ENCODE measurements at regions not wholly inside any gene's neighbourhood (a gene's known extent, or its start where the extent isn't known, plus 50 kb on each side); places are given as distances from the start of the nearest gene placed in this dataset.

DNA sequence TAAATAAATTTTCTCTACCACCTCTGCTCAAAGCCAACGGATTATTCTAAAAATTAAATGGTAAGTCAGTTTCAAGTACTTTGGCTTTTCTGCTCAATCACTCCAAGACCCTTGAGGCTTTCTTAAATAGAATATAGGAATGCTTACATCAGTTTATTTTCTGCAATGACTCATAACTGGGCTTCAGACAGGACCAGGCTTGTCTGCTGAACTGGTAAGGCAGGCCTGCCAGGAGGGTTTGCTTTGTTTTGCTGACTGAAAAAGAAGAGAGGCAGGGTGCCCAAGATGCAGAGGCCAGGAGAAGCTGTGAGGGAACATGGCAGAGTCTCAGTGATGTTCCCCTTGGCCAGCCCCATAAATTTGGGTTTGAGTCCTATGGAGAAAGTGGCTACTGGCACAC lies 60.3 kb upstream of the EPB41L4A start:
- no peak overlapping the region for H3K4me2 ChIP-seq
- no peaks in the 10 kb centered on the region for H3K9me2 ChIP-seq (replicated peaks; ENCODE audit: insufficient read depth)
- 79% methylated on average over 1 of the region's 1 CpG for WGBS (ENCODE audit: low lambda C conversion rate, missing lambda C conversion rate)
- H4K20me1 ChIP-seq (ENCODE audit: insufficient read depth, poor library complexity, severe bottlenecking), result no peaks in the 10 kb centered on the region
- peak; percentile 34 for DNase-seq (ENCODE audit: low spot score)
- H3K79me2 ChIP-seq, result no peaks in the 10 kb centered on the region
- H2AFZ ChIP-seq, result no peak overlapping the region
- peak overlapping the region; percentile 4 for H3K27ac ChIP-seq
- H3K4me1 ChIP-seq (ENCODE audit: insufficient read depth), result no peaks in the 10 kb centered on the region
- no peaks in the 10 kb centered on the region for H3K36me3 ChIP-seq (replicated peaks; ENCODE audit: insufficient read depth, low read depth)
- H3K27me3 ChIP-seq, result no peaks in the 10 kb centered on the region
- H3K4me3 ChIP-seq, result no peak overlapping the region
- no peaks in the 10 kb centered on the region for H3K9me3 ChIP-seq (ENCODE audit: low read depth)
- TF ChIP-seq EZH2 (IDR thresholded peaks at IDR 0.05; ENCODE audit: borderline replicate concordance), result no peak
- no peak for TF ChIP-seq EZH2phosphoT487 (IDR thresholded peaks at IDR 0.05; ENCODE audit: low read depth, severe bottlenecking, unreplicated experiment)
- TF ChIP-seq, protein P1, sequence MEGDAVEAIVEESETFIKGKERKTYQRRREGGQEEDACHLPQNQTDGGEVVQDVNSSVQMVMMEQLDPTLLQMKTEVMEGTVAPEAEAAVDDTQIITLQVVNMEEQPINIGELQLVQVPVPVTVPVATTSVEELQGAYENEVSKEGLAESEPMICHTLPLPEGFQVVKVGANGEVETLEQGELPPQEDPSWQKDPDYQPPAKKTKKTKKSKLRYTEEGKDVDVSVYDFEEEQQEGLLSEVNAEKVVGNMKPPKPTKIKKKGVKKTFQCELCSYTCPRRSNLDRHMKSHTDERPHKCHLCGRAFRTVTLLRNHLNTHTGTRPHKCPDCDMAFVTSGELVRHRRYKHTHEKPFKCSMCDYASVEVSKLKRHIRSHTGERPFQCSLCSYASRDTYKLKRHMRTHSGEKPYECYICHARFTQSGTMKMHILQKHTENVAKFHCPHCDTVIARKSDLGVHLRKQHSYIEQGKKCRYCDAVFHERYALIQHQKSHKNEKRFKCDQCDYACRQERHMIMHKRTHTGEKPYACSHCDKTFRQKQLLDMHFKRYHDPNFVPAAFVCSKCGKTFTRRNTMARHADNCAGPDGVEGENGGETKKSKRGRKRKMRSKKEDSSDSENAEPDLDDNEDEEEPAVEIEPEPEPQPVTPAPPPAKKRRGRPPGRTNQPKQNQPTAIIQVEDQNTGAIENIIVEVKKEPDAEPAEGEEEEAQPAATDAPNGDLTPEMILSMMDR (IDR thresholded peaks at IDR 0.05; ENCODE audit: poor library complexity), result no peak

DNA sequence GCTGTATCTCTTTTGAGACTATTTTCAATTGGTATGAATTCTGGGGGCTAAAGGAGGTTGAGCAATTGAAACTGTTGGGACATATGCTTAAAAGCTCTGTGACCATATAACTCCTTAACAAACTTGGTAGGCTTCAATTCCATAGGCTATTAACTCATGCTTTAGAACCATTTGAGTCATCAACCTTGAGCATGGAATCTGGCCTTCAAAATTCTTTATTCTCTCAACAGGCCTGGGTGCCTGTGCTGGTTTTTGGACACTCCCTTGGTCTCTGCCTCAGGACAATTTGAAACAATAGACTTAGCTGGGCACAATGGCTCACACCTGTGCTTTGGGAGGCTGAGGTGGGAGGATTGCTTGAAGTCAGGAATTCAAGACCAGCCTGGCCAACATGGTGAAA lies 61.4 kb upstream of the EPB41L4A start:
- no peak overlapping the region for H3K4me2 ChIP-seq
- no peak overlapping the region for H2AFZ ChIP-seq
- H3K4me3 ChIP-seq, result no peak overlapping the region
- no peaks in the 10 kb centered on the region for H3K36me3 ChIP-seq (replicated peaks; ENCODE audit: insufficient read depth, low read depth)
- H3K27ac ChIP-seq, result no peak overlapping the region
- H3K9me2 ChIP-seq (replicated peaks; ENCODE audit: insufficient read depth), result no peaks in the 10 kb centered on the region
- no peaks in the 10 kb centered on the region for H3K79me2 ChIP-seq
- DNase-seq (ENCODE audit: low spot score), result no peak
- no peaks in the 10 kb centered on the region for H3K4me1 ChIP-seq (ENCODE audit: insufficient read depth)
- no peaks in the 10 kb centered on the region for H3K27me3 ChIP-seq
- no peaks in the 10 kb centered on the region for H4K20me1 ChIP-seq (ENCODE audit: insufficient read depth, poor library complexity, severe bottlenecking)
- TF ChIP-seq, protein P1 (IDR thresholded peaks at IDR 0.05; ENCODE audit: poor library complexity), result no peak
- no peak for TF ChIP-seq EZH2 (IDR thresholded peaks at IDR 0.05; ENCODE audit: borderline replicate concordance)
- TF ChIP-seq EZH2phosphoT487 (IDR thresholded peaks at IDR 0.05; ENCODE audit: low read depth, severe bottlenecking, unreplicated experiment), result no peak
- H3K9me3 ChIP-seq (ENCODE audit: low read depth), result no peaks in the 10 kb centered on the region

DNA sequence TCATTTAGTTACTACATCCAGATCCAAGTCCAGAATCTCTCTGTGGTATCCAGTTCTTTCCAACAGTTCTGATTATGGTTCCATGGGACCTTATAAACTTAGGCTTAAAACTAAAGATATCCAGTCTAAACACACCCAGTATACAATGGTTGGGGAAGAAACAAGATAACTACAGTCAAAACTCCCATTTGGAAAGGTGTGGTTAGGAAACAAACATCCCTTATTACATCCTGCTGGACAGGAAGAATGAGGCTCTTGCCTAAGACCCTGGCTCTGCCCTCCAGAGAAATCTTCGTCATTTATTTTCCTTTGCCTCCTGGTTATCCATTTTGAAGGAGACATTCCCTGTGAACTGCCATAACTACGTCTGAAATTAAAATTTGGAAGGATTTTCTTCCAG lies 64.6 kb upstream of the EPB41L4A start:
- Histone ChIP-seq H3K27ac (no peak overlapping the region), H3K4me1 (ENCODE audit: insufficient read depth) (no peaks in the 10 kb centered on the region), H4K20me1 (ENCODE audit: insufficient read depth, poor library complexity, severe bottlenecking) (no peaks in the 10 kb centered on the region), H2AFZ (no peak overlapping the region), H3K36me3 (replicated peaks; ENCODE audit: insufficient read depth, low read depth) (no peaks in the 10 kb centered on the region), H3K4me3 (no peak overlapping the region), H3K9me3 (ENCODE audit: low read depth) (no peaks in the 10 kb centered on the region), H3K79me2 (no peaks in the 10 kb centered on the region), H3K27me3 (no peaks in the 10 kb centered on the region), H3K9me2 (replicated peaks; ENCODE audit: insufficient read depth) (no peaks in the 10 kb centered on the region), H3K4me2 (no peak overlapping the region)
- no peak for TF ChIP-seq EZH2phosphoT487 (IDR thresholded peaks at IDR 0.05; ENCODE audit: low read depth, severe bottlenecking, unreplicated experiment)
- TF ChIP-seq EZH2 (IDR thresholded peaks at IDR 0.05; ENCODE audit: borderline replicate concordance), result no peak
- TF ChIP-seq, protein P1 (IDR thresholded peaks at IDR 0.05; ENCODE audit: poor library complexity), result no peak
- WGBS (ENCODE audit: low lambda C conversion rate, missing lambda C conversion rate), result 85% methylated on average over 2 of the region's 2 CpGs
- DNase-seq (ENCODE audit: low spot score), result no peak

DNA sequence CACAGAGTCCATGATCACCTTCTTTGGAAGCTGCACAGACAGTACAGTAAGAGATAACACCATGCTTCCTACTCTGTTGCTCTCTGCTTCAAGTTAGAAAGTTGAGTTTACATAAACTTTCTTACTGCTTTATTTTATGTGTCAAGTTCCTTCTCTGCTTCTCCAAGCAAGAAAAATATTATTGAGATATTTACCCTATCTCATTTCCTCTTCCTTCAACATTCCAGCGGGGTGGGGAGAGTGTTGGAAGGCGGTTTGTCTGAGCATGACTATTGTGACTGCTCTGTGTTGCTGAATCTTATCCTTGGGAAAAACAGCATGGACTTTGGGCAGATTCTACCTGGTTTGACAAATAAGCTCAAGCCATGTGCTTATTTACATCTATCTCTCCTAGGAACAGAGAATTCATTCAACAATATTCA lies 66.9 kb upstream of the EPB41L4A start:
- TF ChIP-seq, protein P1 (IDR thresholded peaks at IDR 0.05; ENCODE audit: poor library complexity), result no peak
- TF ChIP-seq EZH2phosphoT487 (IDR thresholded peaks at IDR 0.05; ENCODE audit: low read depth, severe bottlenecking, unreplicated experiment), result no peak
- no peak for TF ChIP-seq EZH2 (IDR thresholded peaks at IDR 0.05; ENCODE audit: borderline replicate concordance)
- peak overlapping the region; percentile 16 for H3K4me2 ChIP-seq
- H3K27me3 ChIP-seq, result no peaks in the 10 kb centered on the region
- peak; percentile 23 for DNase-seq (ENCODE audit: low spot score)
- H3K4me3 ChIP-seq, result no peak overlapping the region
- no peaks in the 10 kb centered on the region for H3K4me1 ChIP-seq (ENCODE audit: insufficient read depth)
- WGBS (ENCODE audit: low lambda C conversion rate, missing lambda C conversion rate), result 60% methylated on average over 2 of the region's 2 CpGs
- no peaks in the 10 kb centered on the region for H3K36me3 ChIP-seq (replicated peaks; ENCODE audit: insufficient read depth, low read depth)
- no peaks in the 10 kb centered on the region for H4K20me1 ChIP-seq (ENCODE audit: insufficient read depth, poor library complexity, severe bottlenecking)
- H3K27ac ChIP-seq, result no peak overlapping the region
- no peaks in the 10 kb centered on the region for H3K79me2 ChIP-seq
- no peak overlapping the region for H2AFZ ChIP-seq
- no peaks in the 10 kb centered on the region for H3K9me3 ChIP-seq (ENCODE audit: low read depth)
- no peaks in the 10 kb centered on the region for H3K9me2 ChIP-seq (replicated peaks; ENCODE audit: insufficient read depth)
